ENCODE measurements at regions not wholly inside any gene's neighbourhood (a gene's known extent, or its start where the extent isn't known, plus 50 kb on each side); places are given as distances from the start of the nearest gene placed in this dataset.

- Mint-ChIP-seq H3K4me1 (peaks cover 44 to 63% (median 63%) of the 10 kb centered on the region in 3 donors), H3K4me3 (no peak overlapping the region), H3K27me3 (no peaks in the 10 kb centered on the region), H3K9me3 (peaks cover 0 to 11% (median 8%) of the 10 kb centered on the region in 3 donors), H3K36me3 (peaks cover 34% of the 10 kb centered on the region), H3K27ac (no peak overlapping the region)
- H3K4me3 ChIP-seq (ENCODE audit: control insufficient read depth in 1 of 2, extremely low read depth in 1 of 2, low read length in 1 of 2) = no peak overlapping the region
- POLR2A ChIA-PET = interaction anchor here (0.6 to 1.2 kb wide), 4 partner anchors 9 to 337 kb away, joined by 3 to 5 read pairs (median 3); no protein-coding TSS in a partner anchor
- no peak for ATAC-seq (replicated peaks in 1 of 4)
- peaks cover 0 to 4% of the 10 kb centered on the region in 2 donors for H3K36me3 ChIP-seq (ENCODE audit: control insufficient read depth in 2 of 2, extremely low read depth in 1 of 2, insufficient read depth in 1 of 2, low read length in 1 of 2)
- CTCF ChIA-PET = interaction anchor here in 1 of 2 donors (0.8 to 1.1 kb wide), 2 partner anchors 11 to 110 kb away, joined by 3 read pairs; no protein-coding TSS in a partner anchor
- no peak overlapping the region for H3K27ac ChIP-seq (ENCODE audit: low read length)
- WGBS (ENCODE audit: insufficient coverage) = no CpG with 5 or more reads among the region's 1 CpG
- no peaks in the 10 kb centered on the region for H3K4me1 ChIP-seq (ENCODE audit: control insufficient read depth in 1 of 2, extremely low read depth in 1 of 2, insufficient read depth in 2 of 2, low read length in 2 of 2)
- no peak for DNase-seq
- no peaks in the 10 kb centered on the region for H3K27me3 ChIP-seq (replicated peaks in 1 of 2; ENCODE audit: control insufficient read depth in 2 of 2, extremely low read depth in 1 of 2, insufficient read depth in 2 of 2, low read length in 1 of 2)
- H3K9me3 ChIP-seq = no peaks in the 10 kb centered on the region
Measured at GRCh38 chr13:73960474-73960873, 173.7 kb downstream of the KLF12 start.

- H3K4me1 ChIP-seq (ENCODE audit: control insufficient read depth in 1 of 2, extremely low read depth in 1 of 2, insufficient read depth in 2 of 2, low read length in 2 of 2) = peaks cover 0 to 2% of the 10 kb centered on the region in 2 experiments
Measured at GRCh38 chr13:73958657-73959397, 175.4 kb downstream of the KLF12 start.

GRCh38 chr13:73957889-73958288 lies 176.3 kb downstream of the KLF12 start:
- Mint-ChIP-seq H3K27ac (no peak overlapping the region), H3K27me3 (no peaks in the 10 kb centered on the region), H3K4me3 (no peak overlapping the region), H3K4me1 (peaks cover 45 to 68% (median 64%) of the 10 kb centered on the region in 3 donors), H3K9me3 (peaks cover 0 to 11% (median 8%) of the 10 kb centered on the region in 3 donors), H3K36me3 (peaks cover 21% of the 10 kb centered on the region)
- no peak for ATAC-seq (replicated peaks in 1 of 4)
- Histone ChIP-seq H3K4me1 (ENCODE audit: control insufficient read depth in 1 of 2, extremely low read depth in 1 of 2, insufficient read depth in 2 of 2, low read length in 2 of 2) (peaks cover 0 to 3% of the 10 kb centered on the region in 2 experiments), H3K4me3 (ENCODE audit: control insufficient read depth in 1 of 2, extremely low read depth in 1 of 2, low read length in 1 of 2) (no peak overlapping the region), H3K27ac (ENCODE audit: low read length) (no peak overlapping the region), H3K9me3 (no peaks in the 10 kb centered on the region), H3K36me3 (ENCODE audit: control insufficient read depth in 2 of 2, extremely low read depth in 1 of 2, insufficient read depth in 1 of 2, low read length in 1 of 2) (peaks cover 0 to 4% of the 10 kb centered on the region in 2 donors), H3K27me3 (replicated peaks in 1 of 2; ENCODE audit: control insufficient read depth in 2 of 2, extremely low read depth in 1 of 2, insufficient read depth in 2 of 2, low read length in 1 of 2) (no peaks in the 10 kb centered on the region)
- POLR2A ChIA-PET = no interaction called here
- no peak for DNase-seq
- CTCF ChIA-PET = no interaction called here
- WGBS (ENCODE audit: insufficient coverage) = no CpG with 5 or more reads among the region's 5 CpGs

More at GRCh38 chr13:73958657-73959397, 175.4 kb downstream of the KLF12 start:
- POLR2A ChIA-PET = interaction anchor here in 1 of 2 donors (0.6 kb wide), 1 partner anchor 56 kb away, joined by 3 read pairs; no protein-coding TSS in a partner anchor
- no peaks in the 10 kb centered on the region for H3K27me3 ChIP-seq (replicated peaks in 1 of 2; ENCODE audit: control insufficient read depth in 2 of 2, extremely low read depth in 1 of 2, insufficient read depth in 2 of 2, low read length in 1 of 2)
- H3K9me3 ChIP-seq = no peaks in the 10 kb centered on the region
- Mint-ChIP-seq H3K36me3 (peaks cover 23% of the 10 kb centered on the region), H3K9me3 (peaks cover 0 to 11% (median 8%) of the 10 kb centered on the region in 3 donors), H3K4me3 (no peak overlapping the region), H3K27ac (no peak overlapping the region), H3K4me1 (peaks cover 44 to 61% (median 57%) of the 10 kb centered on the region in 3 donors), H3K27me3 (no peaks in the 10 kb centered on the region)
- DNase-seq (no peak), ATAC-seq (replicated peaks in 1 of 4) (no peak)
- no peak overlapping the region for H3K27ac ChIP-seq (ENCODE audit: low read length)
- CTCF ChIA-PET = no interaction called here
- H3K36me3 ChIP-seq (ENCODE audit: control insufficient read depth in 2 of 2, extremely low read depth in 1 of 2, insufficient read depth in 1 of 2, low read length in 1 of 2) = peaks cover 0 to 4% of the 10 kb centered on the region in 2 donors
- WGBS (ENCODE audit: insufficient coverage) = 87% methylated on average over 6 of the region's 8 CpGs
- no peak overlapping the region for H3K4me3 ChIP-seq (ENCODE audit: control insufficient read depth in 1 of 2, extremely low read depth in 1 of 2, low read length in 1 of 2)

GRCh38 chr13:73956795-73957408 lies 177.3 kb downstream of the KLF12 start:
- peaks cover 5 to 7% of the 10 kb centered on the region in 2 experiments for H3K4me1 ChIP-seq (ENCODE audit: control insufficient read depth in 1 of 2, extremely low read depth in 1 of 2, insufficient read depth in 2 of 2, low read length in 2 of 2)
- H3K36me3 ChIP-seq (ENCODE audit: control insufficient read depth in 2 of 2, extremely low read depth in 1 of 2, insufficient read depth in 1 of 2, low read length in 1 of 2) = peaks cover 0 to 4% of the 10 kb centered on the region in 2 donors
- Mint-ChIP-seq H3K4me1 (peaks cover 48 to 69% (median 69%) of the 10 kb centered on the region in 3 donors), H3K27me3 (no peaks in the 10 kb centered on the region), H3K36me3 (peaks cover 17% of the 10 kb centered on the region), H3K9me3 (peaks cover 0 to 7% (median 4%) of the 10 kb centered on the region in 3 donors), H3K27ac (peak overlapping the region in 1 of 2 donors; percentile 23), H3K4me3 (no peak overlapping the region)
- no CpG with 5 or more reads among the region's 1 CpG for WGBS (ENCODE audit: insufficient coverage)
- POLR2A ChIA-PET = interaction anchor here in 1 of 2 donors (0.8 kb wide), 1 partner anchor 79 kb away, joined by 29 read pairs; no protein-coding TSS in a partner anchor
- CTCF ChIA-PET = no interaction called here
- H3K9me3 ChIP-seq = no peaks in the 10 kb centered on the region
- H3K4me3 ChIP-seq (ENCODE audit: control insufficient read depth in 1 of 2, extremely low read depth in 1 of 2, low read length in 1 of 2) = no peak overlapping the region
- H3K27me3 ChIP-seq (replicated peaks in 1 of 2; ENCODE audit: control insufficient read depth in 2 of 2, extremely low read depth in 1 of 2, insufficient read depth in 2 of 2, low read length in 1 of 2) = no peaks in the 10 kb centered on the region
- H3K27ac ChIP-seq (ENCODE audit: low read length) = no peak overlapping the region
- ATAC-seq (replicated peaks in 1 of 4) = no peak
- no peak for DNase-seq

DNA sequence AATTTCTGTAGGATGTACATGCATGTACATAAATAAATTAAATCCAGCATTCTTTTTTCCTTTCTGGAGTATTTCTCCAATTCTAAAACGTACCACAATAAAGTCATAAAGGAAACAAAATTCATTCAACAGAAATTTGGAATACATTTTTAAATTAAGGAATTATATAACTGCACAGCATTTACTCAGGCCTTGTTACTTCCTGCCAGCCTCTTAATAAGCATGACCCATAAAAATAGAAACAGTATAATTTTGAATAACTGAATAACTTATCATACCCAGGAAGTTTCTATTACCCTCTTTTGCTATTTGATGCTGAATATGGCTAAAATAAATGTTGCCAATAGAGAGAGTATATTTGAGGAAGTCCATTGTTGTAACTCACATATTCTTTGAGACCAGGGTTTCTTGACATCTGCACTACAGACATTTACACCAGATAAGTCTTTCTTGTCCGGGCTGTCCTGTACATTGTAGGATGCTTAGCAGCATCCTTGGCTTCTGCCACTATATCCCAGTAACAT lies 178.2 kb downstream of the KLF12 start:
- Mint-ChIP-seq H3K4me3 (no peak overlapping the region), H3K36me3 (peaks cover 17% of the 10 kb centered on the region), H3K27ac (peak overlapping the region; percentile 23 to 34), H3K9me3 (no peaks in the 10 kb centered on the region), H3K27me3 (no peaks in the 10 kb centered on the region), H3K4me1 (peaks cover 48 to 70% (median 70%) of the 10 kb centered on the region in 3 donors)
- Histone ChIP-seq H3K4me1 (ENCODE audit: control insufficient read depth in 1 of 2, extremely low read depth in 1 of 2, insufficient read depth in 2 of 2, low read length in 2 of 2) (peaks cover 5 to 10% of the 10 kb centered on the region in 2 experiments), H3K27ac (ENCODE audit: low read length) (no peak overlapping the region), H3K27me3 (replicated peaks in 1 of 2; ENCODE audit: control insufficient read depth in 2 of 2, extremely low read depth in 1 of 2, insufficient read depth in 2 of 2, low read length in 1 of 2) (no peaks in the 10 kb centered on the region), H3K4me3 (ENCODE audit: control insufficient read depth in 1 of 2, extremely low read depth in 1 of 2, low read length in 1 of 2) (no peak overlapping the region), H3K36me3 (ENCODE audit: control insufficient read depth in 2 of 2, extremely low read depth in 1 of 2, insufficient read depth in 1 of 2, low read length in 1 of 2) (no peaks in the 10 kb centered on the region), H3K9me3 (no peaks in the 10 kb centered on the region)
- WGBS (ENCODE audit: insufficient coverage) = no CpG with 5 or more reads among the region's 2 CpGs
- ATAC-seq (replicated peaks in 1 of 4) = no peak
- CTCF ChIA-PET = no interaction called here
- DNase-seq = no peak
- POLR2A ChIA-PET = interaction anchor here in 1 of 2 donors (0.8 kb wide), 1 partner anchor 80 kb away, joined by 29 read pairs; no protein-coding TSS in a partner anchor

- H3K4me3 Mint-ChIP-seq = no peak overlapping the region
- ChIA-PET POLR2A (no interaction called here), CTCF (no interaction called here)
- Histone ChIP-seq H3K4me1 (ENCODE audit: control insufficient read depth in 1 of 2, extremely low read depth in 1 of 2, insufficient read depth in 2 of 2, low read length in 2 of 2) (peaks cover 5 to 10% of the 10 kb centered on the region in 2 experiments), H3K27ac (ENCODE audit: low read length) (no peak overlapping the region), H3K36me3 (ENCODE audit: control insufficient read depth in 2 of 2, extremely low read depth in 1 of 2, insufficient read depth in 1 of 2, low read length in 1 of 2) (no peaks in the 10 kb centered on the region), H3K9me3 (no peaks in the 10 kb centered on the region), H3K27me3 (replicated peaks in 1 of 2; ENCODE audit: control insufficient read depth in 2 of 2, extremely low read depth in 1 of 2, insufficient read depth in 2 of 2, low read length in 1 of 2) (no peaks in the 10 kb centered on the region), H3K4me3 (ENCODE audit: control insufficient read depth in 1 of 2, extremely low read depth in 1 of 2, low read length in 1 of 2) (no peak overlapping the region)
- peaks cover 54 to 75% (median 74%) of the 10 kb centered on the region in 3 donors for H3K4me1 Mint-ChIP-seq
- ATAC-seq (replicated peaks in 1 of 4) = peak in 2 of 4 experiments; percentile 32 to 38
- no CpG with 5 or more reads among the region's 1 CpG for WGBS (ENCODE audit: insufficient coverage)
- H3K27ac Mint-ChIP-seq = no peak overlapping the region
- no peaks in the 10 kb centered on the region for H3K9me3 Mint-ChIP-seq
- no peak for DNase-seq
- H3K27me3 Mint-ChIP-seq = no peaks in the 10 kb centered on the region
- H3K36me3 Mint-ChIP-seq = peaks cover 21% of the 10 kb centered on the region
Measured at GRCh38 chr13:73954808-73955207, 179.4 kb downstream of the KLF12 start.

Measured in T-cell (primary cell).